Endothelial cell of umbilical vein (primary cell): ENCODE measurements at regions not wholly inside any gene's neighbourhood (a gene's known extent, or its start where the extent isn't known, plus 50 kb on each side); places are given as distances from the start of the nearest gene placed in this dataset.

Experiments used
- BruUV-seq: library from RNA; stranded (reverse); fragments of 400-500 nt; replicated peaks from 2 replicates; lab custom pipeline; 2021; lab: Mats Ljungman, UMichigan
- CTCF ChIA-PET: fragments of 300-600, 350-600 bp; sonication (Branson Sonifier 250); formaldehyde crosslinking; loops from one replicate; lab custom pipeline; 2021; ENCODE audit warnings: antibody characterized with exemption, inconsistent platforms; lab: Charles Lee
- POLR2A ChIA-PET: fragments of 300-600, 350-600 bp; sonication (Branson Sonifier 250); formaldehyde crosslinking; loops from one replicate; lab custom pipeline; 2021; ENCODE audit warnings: antibody characterized with exemption, inconsistent platforms; lab: Charles Lee
- DNase-seq: peaks from one replicate; pipeline ENCODE4 v3.0.0-alpha.2; 2011; ENCODE audit warnings: low read depth, low spot score
- FAIRE-seq: peaks from 2 replicates; lab custom pipeline; 2011; peaks lifted over from hg19 to GRCh38; lab: Jason Lieb, UNC
- H2AFZ ChIP-seq: 2 replicates; pipeline ENCODE4 v1.6.0; 2012; ENCODE audit warnings: low read depth, low read length, control low read depth, inconsistent platforms
- H3K27ac ChIP-seq: 2 replicates; pipeline ENCODE4 v1.5.1; 2011; ENCODE audit warnings: low read depth, mild to moderate bottlenecking, control low read depth, low read length, moderate library complexity; ENCODE audit not compliant: insufficient read depth
- H3K27me3 ChIP-seq, 2 experiments: 2 replicates each; pipeline versions ENCODE4 v1.6.0 to v1.6.1; 2011; ENCODE audit warnings: low read length in 2 of 2, mixed read lengths in 1 of 2; ENCODE audit not compliant: control insufficient read depth in 2 of 2, insufficient read depth in 2 of 2
- H3K36me3 ChIP-seq, 2 experiments: 2 replicates in 1 of 2; 3 replicates in 1 of 2; pipeline ENCODE4 v1.5.1; 2011; ENCODE audit warnings: low read length in 2 of 2, mild to moderate bottlenecking in 1 of 2, moderate library complexity in 1 of 2; ENCODE audit not compliant: control insufficient read depth in 2 of 2, insufficient read depth in 2 of 2; ENCODE audit errors: extremely low read depth in 1 of 2
- H3K4me1 ChIP-seq: 3 replicates; pipeline ENCODE4 v1.5.1; 2011; ENCODE audit warnings: mild to moderate bottlenecking, low read length; ENCODE audit not compliant: control insufficient read depth, insufficient read depth; ENCODE audit errors: extremely low read depth
- H3K4me2 ChIP-seq: 2 replicates; pipeline ENCODE4 v1.6.1; 2011; ENCODE audit warnings: low read length, control low read depth, mixed read lengths; ENCODE audit not compliant: insufficient read depth
- H3K4me3 ChIP-seq, 3 experiments: fragments of 200-600 bp in 1 of 3; sonication (generic), shearing (Covaris generic) in 1 of 3; replicated peaks in 1 of 3; 2 replicates each; pipeline ENCODE4 v1.5.1; 2011 to 2016; ENCODE audit warnings: control low read depth in 3 of 3, low read length in 3 of 3, mild to moderate bottlenecking in 2 of 3, inconsistent platforms in 1 of 3, low read depth in 1 of 3, moderate library complexity in 1 of 3; ENCODE audit not compliant: insufficient read depth in 1 of 3
- H3K79me2 ChIP-seq: 2 replicates; pipeline ENCODE4 v1.6.0; 2012; ENCODE audit warnings: low read length, inconsistent platforms; ENCODE audit not compliant: control insufficient read depth, insufficient read depth
- H3K9ac ChIP-seq: replicated peaks from 2 replicates; pipeline ENCODE3; 2011; ENCODE audit warnings: low read length, control low read depth; ENCODE audit not compliant: insufficient read depth; ENCODE audit errors: extremely low read depth
- H3K9me1 ChIP-seq: replicated peaks from 3 replicates; pipeline ENCODE4 v1.6.0; 2011; ENCODE audit warnings: mild to moderate bottlenecking, low read length; ENCODE audit not compliant: control insufficient read depth, insufficient read depth; ENCODE audit errors: extremely low read depth
- H3K9me3 ChIP-seq: replicated peaks from 2 replicates; pipeline ENCODE4 v1.5.1; 2012; ENCODE audit warnings: low read length, inconsistent platforms; ENCODE audit not compliant: control insufficient read depth, insufficient read depth
- H4K20me1 ChIP-seq: replicated peaks from 2 replicates; pipeline ENCODE3; 2011; ENCODE audit warnings: mild to moderate bottlenecking, low read length; ENCODE audit not compliant: control insufficient read depth, insufficient read depth; ENCODE audit errors: extremely low read depth
- CTCF ChIP-seq, 2 donors: IDR thresholded peaks; 1 replicate in 1 of 2; 2 replicates in 1 of 2; pipeline ENCODE4 v1.5.1; 2011; ENCODE audit warnings: low read length in 2 of 2, mild to moderate bottlenecking in 2 of 2, moderate library complexity in 2 of 2, control low read depth in 1 of 2, inconsistent platforms in 1 of 2, low read depth in 1 of 2; ENCODE audit not compliant: insufficient read depth in 1 of 2; ENCODE audit errors: extremely low read depth in 1 of 2
- EZH2 ChIP-seq: IDR thresholded peaks from 2 replicates; pipeline ENCODE4 v1.6.1; 2012; ENCODE audit warnings: borderline replicate concordance, low read depth, mild to moderate bottlenecking, moderate library complexity, low read length, inconsistent platforms; ENCODE audit not compliant: severe bottlenecking
- FOS ChIP-seq: IDR thresholded peaks from 2 replicates; pipeline ENCODE4 v1.6.1; 2011; ENCODE audit warnings: mild to moderate bottlenecking, low read length, moderate library complexity, borderline replicate concordance; ENCODE audit not compliant: insufficient read depth
- GATA2 ChIP-seq: IDR thresholded peaks from 2 replicates; pipeline ENCODE4 v1.7.0; 2011; ENCODE audit warnings: low read depth, mild to moderate bottlenecking, moderate library complexity, mixed read lengths, low read length; ENCODE audit not compliant: insufficient read length, insufficient read depth
- MAX ChIP-seq: IDR thresholded peaks from 2 replicates; pipeline ENCODE4 v1.6.1; 2011; ENCODE audit not compliant: insufficient read depth, insufficient read length
- MYC ChIP-seq: IDR thresholded peaks from one replicate; pipeline ENCODE4 v1.6.1; 2011; ENCODE audit warnings: mild to moderate bottlenecking, low read depth, low read length
- POLR2A ChIP-seq: IDR thresholded peaks from 2 replicates; pipeline ENCODE4 v1.6.1; 2012; ENCODE audit warnings: low read depth, mild to moderate bottlenecking, control low read depth, low read length
- POLR2AphosphoS5 ChIP-seq: IDR thresholded peaks from 2 replicates; pipeline ENCODE4 v1.6.1; 2012; ENCODE audit warnings: low read depth, mild to moderate bottlenecking, control low read depth, low read length, moderate library complexity; ENCODE audit not compliant: insufficient read depth
- dilution Hi-C: fragments of 300-500 bp; cut with MboI; formaldehyde crosslinking; loops from one replicate; pipeline ENCODE4 v1.15.0; 2019; ENCODE audit warnings: low sequenced_read_pairs; ENCODE audit not compliant: extremely low pct_ligation_motif_present
- intact Hi-C: fragments of 100-400 bp; cut with micrococcal nuclease; formaldehyde crosslinking; loops from one replicate; pipeline ENCODE4 v1.10.0; 2022

- dilution Hi-C loops, result no loop called here
- intact Hi-C loops, result no loop called here
- Histone ChIP-seq H3K79me2 (no peaks in the 10 kb centered on the region), H3K27ac (no peak overlapping the region), H3K4me1 (no peaks in the 10 kb centered on the region), H3K4me2 (no peak overlapping the region), H3K9me1 (no peaks in the 10 kb centered on the region), H4K20me1 (no peaks in the 10 kb centered on the region), H2AFZ (no peak overlapping the region), H3K9ac (no peak overlapping the region), H3K9me3 (no peaks in the 10 kb centered on the region), H3K4me3 (no peak overlapping the region), H3K27me3 (no peaks in the 10 kb centered on the region), H3K36me3 (no peaks in the 10 kb centered on the region)
- POLR2A ChIA-PET, result no interaction called here
- FAIRE-seq, result no peak
- CTCF ChIA-PET, result no interaction called here
- DNase-seq, result no peak
- TF ChIP-seq POLR2AphosphoS5, result no peak
- TF ChIP-seq MYC, result no peak
- TF ChIP-seq MAX, result no peak
- TF ChIP-seq FOS, result no peak
- TF ChIP-seq CTCF (IDR thresholded peaks at IDR 0.05; ENCODE audit: extremely low read depth in 1 of 2, insufficient read depth in 1 of 2, low read depth in 1 of 2, low read length in 2 of 2), result no peak
- TF ChIP-seq POLR2A, result no peak
- no peak for TF ChIP-seq EZH2
- TF ChIP-seq GATA2, result no peak
- no TSS peak for BruUV-seq
Observed at GRCh38 chr2:221973902-221974301, 324.9 kb downstream of the PAX3 start.
